NCI-H1092 (cell line): ENCODE measurements at regions not wholly inside any gene's neighbourhood (a gene's known extent, or its start where the extent isn't known, plus 50 kb on each side); places are given as distances from the start of the nearest gene placed in this dataset.
"Not testable (repeated sequence)": the region's sequence is repeated elsewhere in the genome, so short reads cannot be mapped to it uniquely, and the experiment has no call there.

ENCODE experiments used
- DNase-seq: peaks from one replicate; lab custom pipeline; 2025; lab: John Stamatoyannopoulos, UW

DNA sequence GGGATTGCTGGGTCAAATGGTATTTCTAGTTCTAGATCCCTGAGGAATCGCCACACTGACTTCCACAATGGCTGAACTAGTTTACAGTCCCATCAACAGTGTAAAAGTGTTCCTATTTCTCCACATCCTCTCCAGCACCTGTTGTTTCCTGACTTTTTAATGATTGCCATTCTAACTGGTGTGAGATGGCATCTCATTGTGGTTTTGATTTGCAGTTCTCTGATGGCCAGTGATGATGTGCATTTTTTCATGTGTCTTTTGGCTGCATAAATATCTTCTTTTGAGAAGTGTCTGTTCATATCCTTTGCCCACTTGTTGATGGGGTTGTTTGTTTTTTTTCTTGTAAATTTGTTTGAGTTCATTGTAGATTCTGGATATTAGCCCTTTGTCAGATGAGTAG lies 220.3 kb downstream of the NPR3 start:
- DNase-seq: not testable (repeated sequence)

DNA sequence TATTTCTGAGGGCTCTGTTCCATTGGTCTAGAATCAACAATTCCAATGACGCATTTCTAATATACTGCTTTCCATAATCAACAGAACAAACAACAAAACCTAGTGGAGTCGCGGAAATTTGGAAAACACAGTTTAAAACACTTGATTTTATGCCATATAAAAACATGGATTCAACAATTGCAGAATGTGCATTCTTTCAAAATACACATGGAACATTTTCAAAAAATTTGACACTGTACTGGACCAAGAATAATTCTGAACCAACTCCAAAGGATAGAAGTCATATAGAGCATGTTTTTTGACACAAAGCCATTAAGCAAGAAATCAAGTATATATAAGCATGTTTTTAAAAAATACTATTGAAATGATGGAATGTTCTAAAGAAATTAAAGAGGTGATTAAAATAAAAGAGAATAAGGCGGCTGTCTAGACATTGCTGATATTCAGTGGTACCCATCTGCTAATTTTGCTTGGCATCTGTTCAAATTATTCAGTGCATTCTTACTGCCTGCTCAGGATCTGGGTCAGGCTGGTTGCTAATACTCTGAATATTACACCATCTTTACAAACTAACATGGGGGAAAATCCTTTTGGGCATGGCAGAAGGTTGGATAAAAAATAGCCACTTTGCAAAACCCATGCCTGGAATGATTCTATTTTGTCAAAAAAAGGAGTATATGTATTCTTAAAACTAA lies 221.3 kb downstream of the NPR3 start:
- no peak for DNase-seq

DNA sequence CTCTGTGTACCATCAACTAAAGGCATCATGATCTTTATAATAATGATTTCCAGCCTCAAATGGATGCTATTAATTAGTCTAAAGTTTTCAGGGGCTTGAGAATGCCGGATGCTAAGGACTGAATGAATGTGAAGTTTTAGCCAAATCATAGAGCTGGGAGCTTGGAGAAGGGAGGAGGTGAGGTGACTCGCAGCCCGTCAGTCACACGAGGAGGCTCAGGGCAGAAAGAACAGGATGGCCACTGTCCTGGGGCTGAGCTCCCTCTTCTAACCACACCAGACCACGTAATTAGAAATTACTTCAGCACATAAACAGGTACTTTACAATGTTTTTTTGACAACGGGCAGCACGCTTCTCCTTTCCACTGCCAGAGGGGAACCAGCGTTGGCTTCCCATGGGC lies 222.6 kb downstream of the NPR3 start:
- DNase-seq: no peak

DNA sequence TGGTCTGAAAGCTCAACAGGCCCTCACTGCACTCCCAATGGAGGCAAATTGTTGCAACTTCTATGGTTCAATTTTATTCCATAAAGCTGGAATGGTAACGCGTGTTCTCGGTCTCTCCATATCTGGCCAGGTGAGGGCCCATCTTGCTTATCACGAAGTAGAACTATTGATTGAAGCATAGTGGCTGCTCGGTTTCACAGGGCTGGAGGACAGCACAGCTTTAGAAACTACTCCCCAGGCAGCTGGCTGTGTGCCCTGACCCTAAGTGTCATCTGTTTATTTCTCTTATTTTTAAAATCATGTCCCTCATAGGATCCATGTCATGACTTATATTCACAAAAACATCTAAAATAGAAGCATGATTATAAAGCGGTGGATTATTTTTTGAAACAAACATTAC lies 223.4 kb downstream of the NPR3 start:
- no peak for DNase-seq

DNA sequence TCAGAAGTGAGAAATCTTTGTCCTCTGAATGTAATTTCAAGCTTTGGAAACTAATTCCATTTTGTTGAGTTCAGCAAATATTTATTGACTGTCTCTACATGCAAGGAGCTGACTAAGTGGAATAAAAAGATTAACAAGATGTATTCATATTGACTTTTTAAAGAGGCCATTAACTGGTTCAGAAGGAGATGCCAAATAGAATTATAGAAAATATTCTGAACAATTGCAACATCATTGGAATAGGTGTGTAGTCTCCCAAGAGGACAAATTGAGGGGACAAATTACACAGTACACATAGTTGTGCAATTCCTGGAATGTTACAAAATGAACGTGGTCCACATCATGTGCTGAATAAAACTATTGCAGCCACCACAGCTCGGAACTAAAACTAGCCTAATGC lies 224.2 kb downstream of the NPR3 start:
- no peak for DNase-seq

DNA sequence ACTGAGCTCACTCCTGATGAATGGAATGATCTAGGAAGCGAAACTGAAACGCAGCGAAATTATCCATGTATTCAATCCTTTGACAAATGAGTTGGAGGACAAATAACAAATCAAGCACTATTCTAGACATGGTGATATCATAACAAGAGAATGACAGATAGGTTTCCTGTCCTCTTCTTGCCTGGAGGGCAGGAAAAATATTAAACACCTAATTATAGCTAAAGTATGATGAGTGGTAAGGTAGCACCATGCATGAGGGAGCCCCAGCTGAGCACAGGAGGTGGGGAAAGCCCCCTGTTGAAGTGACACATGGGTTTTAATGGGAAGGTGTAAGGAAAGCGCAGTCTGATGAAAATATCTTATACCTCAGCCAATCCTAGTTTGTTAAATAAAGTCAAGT lies 225.2 kb downstream of the NPR3 start:
- no peak for DNase-seq

DNA sequence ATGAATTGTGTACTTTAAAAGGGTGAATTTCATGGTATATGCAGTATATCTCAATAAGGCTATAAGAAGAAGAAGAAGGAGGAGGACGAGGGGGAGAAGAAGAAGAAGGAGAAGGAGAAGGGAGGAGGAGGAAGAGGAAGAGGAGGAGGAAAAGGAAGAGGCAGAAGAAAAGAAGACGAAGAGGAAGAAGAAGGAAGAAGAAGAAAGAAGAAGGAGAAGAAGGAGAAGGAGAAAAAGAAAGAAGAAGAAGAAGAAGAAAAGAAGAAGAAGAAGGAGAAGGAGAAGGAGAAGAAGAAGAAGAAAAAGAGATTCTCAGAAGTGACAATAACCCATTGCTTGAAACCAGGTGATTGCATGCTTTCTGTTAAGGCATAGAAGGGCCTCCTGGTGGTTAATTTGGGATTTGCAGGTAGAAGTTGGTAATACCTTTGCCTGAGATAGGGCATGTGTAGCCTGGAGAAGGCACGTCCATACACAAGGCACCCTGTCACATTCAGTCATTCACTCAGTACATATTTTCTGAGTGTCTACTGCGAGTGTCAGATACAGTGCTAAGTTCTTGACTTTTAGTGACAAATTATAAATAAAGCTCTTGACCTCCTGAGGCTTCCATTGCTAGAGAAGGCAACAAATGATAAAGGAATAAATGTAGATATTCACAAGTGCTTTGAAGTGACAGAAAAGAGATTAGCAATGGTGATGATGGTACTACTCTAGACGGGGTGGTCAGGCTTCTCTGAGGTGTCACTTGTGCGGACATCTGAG lies 231.3 kb downstream of the NPR3 start:
- no peak for DNase-seq

DNA sequence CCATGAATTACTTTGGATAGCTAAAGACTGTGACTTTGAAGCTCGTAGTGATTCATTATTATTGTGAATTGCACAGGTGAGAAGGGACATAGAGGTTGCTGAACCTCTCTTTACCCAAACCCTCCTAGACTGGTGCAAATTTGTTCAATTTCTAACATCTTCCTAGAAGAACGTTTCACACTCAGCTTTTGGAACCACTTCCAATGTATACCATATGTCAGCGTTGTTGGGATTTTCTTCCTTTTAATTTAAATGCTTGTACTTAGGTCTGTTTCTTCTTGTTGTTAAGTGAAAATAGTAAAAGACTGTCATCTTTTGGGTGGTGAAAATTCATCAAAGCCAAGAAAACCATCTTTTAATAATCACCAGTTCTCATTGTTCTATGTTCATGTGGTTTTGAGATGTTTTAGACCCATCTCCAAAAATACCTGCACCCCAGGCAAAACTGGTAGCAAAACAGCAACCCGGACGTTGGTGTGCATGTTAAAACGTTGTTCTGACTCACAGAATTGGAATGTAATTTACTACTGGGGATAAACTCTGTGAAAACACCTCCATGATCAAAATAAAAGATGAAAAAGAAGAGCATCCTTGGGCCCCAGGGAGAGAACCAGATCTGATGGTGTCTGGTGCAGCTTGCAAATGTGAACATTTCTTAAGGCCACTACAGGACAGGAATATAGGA lies 238.3 kb downstream of the NPR3 start:
- DNase-seq: no peak

DNA sequence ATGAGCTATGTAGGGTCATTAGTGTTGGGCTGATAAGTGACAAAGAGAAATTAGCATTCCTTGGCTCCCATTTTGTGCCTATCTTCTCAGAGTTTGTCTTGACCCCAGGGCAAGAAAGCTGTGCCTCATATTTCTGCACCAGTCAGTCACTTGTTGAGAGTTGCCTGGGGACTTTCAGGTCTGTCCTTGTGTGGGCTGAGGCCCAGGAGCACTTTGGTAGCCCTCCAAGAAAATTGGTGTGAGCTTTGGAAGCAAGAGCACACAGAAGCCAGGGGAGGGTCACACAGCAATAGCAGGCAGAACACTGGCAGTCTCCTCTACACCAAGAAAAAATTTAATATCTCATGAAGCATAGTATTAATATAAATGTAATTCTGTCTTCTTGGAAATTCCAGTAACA lies 239.9 kb downstream of the NPR3 start:
- DNase-seq: no peak

DNA sequence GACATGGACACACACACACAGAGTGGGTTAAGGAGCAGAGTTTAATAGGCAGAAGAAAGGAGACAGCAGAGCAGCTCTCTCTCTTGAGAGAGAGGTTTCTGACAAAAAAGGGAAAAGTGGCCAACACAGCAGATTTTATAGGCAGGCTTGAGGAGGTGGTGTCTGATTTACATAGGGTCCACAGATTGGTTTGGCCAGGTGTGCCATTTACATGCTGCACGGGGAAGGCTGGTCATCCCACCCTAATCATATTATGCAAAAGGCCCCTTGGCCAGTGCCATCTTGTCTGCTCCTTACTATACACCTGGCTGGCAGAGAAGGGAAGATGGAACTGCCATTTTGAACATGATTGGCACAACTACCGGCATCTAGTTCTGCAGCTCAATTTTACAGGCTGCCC lies 240.8 kb downstream of the NPR3 start:
- no peak for DNase-seq

DNA sequence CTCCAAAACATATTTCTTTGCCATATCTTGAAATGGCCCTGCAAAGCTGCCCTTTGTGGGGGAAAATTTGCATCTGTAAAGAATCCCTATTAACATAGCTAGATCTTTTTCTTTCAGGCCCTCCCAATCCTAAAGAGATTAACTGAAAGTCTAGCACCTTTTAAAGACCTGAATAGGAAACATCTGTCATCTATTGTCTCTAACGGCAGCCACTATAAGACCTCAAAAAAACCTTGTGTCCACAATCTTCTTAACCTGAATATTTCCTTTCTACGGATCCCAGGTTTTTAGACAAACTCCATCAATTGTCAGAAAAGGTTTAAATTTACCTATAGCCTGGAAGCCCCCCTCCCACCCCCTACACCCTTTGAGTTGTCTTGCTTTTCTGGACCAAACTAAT lies 241.3 kb downstream of the NPR3 start:
- DNase-seq: not testable (repeated sequence)

DNA sequence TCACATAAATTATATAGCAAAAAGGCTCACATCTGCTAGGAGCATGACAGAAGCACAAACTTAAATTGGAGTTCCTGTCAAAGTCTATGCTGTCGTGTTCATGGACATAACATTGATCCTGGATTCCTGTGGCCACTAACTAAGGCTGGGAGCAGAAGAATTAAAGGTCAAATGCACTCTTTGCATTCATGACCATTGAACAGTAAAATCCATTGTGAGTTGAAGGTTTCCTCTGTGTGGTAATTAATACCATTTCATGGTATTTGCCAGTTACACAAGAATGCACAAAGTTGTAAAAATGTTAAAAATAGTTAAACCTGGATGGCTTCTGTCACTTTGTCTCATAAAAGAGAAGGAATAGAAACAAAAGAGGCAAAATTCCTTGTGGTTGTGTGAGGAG lies 242.6 kb downstream of the NPR3 start:
- no peak for DNase-seq

DNA sequence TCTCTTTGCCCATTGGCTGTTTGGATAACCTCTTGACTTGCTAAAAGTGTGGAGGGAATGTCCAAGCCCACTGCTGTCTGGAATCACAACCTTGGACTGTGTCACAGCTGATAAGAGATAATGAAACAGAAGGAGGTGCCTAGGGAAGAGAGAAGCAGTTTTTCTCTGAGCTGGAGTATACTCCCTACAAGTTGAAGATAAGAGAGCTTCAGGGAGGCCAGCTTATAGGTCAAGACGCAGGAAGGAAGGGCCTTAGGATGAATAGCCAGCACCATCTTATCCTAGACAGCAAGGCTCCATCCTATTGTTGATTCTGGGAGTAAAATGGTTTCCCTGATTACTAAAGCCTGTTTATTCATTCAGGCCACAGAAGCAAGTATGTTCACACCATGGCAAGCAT lies 244.7 kb downstream of the NPR3 start:
- DNase-seq: no peak

DNA sequence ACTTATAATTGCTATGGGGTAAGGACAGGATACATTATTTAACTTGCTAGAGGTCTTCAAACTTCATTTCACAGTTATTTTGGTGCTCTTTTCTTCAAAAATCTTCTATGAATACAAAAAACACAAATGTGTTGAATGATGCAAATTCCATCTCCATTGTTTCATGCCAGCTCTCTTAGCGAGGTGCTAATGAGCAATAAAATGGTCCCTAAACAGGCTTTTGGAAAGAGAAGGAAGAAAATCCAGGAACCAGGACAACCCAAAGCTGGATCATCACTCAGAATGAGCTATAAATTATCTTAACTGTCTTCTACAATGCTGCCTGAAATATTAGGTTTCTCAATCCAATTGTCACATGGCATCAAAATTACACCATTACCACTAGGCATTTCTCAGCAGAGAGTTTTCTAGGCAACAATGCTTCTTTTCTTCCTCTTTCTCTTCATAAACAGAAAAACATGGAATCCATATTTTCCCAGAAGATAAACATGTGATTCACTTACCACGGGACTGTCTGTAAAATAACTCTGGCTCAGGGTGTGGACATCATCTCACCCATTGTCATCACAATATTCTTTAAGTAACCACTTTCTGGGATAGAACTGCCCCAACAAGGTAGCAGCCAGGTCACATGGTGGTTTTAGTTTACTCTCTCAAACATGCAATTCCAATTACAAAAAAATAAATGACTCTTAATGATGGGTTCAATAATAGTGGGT lies 249.4 kb downstream of the NPR3 start:
- no peak for DNase-seq

DNA sequence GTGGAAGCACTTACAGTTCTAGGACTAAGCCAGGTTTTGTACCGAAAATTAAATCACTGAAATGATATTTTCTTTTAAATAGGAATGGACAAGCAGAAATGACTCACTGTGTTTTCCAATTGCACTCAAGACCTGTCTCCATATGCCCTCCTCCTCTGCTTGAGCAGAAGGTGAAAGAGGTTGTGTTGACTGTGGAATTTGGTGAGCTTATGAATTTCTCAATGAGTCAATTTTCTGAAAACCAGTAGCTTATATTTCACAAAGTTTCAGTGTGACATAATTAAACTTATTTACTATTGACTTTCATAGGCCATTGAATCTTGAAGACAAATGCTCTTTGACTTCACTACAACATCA lies 249.9 kb downstream of the NPR3 start:
- DNase-seq: no peak

DNA sequence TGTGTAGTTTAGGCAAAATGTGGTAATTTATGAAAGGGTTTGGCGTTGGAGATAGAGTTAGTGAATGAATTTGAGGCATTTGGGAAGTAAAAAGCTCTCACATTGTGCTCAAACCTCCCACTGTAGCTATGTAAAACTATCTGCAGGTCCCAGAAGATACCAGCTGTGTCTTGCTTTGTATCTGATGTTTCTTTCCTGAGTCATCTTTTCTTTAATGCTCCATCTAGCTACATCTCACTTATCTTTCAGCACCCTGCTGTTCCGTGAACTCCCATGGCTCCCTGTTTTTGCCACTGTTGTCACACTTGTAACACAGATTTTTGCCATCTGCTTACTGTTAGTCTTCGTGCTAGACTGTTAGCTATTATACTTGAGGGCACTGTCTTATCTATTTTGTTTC lies 253.1 kb downstream of the NPR3 start:
- no peak for DNase-seq

DNA sequence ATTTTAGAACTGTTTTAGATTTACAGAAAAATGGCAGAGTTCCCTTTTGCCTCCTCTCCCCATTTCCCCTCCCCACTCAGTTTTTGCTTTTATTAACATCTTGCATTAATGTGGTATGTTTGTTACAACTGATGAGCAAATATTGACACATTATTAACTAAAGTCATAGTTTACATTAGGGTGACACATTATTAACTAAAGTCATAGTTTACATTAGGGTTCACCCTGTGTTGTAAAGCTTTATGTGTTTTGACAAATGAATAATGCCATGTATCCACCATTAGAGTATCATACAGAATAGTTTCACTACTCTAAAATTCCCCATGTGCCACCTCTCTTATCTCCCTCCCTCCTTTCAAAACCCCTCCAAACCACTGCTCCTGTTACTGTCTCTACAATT lies 262.5 kb downstream of the NPR3 start:
- no peak for DNase-seq

DNA sequence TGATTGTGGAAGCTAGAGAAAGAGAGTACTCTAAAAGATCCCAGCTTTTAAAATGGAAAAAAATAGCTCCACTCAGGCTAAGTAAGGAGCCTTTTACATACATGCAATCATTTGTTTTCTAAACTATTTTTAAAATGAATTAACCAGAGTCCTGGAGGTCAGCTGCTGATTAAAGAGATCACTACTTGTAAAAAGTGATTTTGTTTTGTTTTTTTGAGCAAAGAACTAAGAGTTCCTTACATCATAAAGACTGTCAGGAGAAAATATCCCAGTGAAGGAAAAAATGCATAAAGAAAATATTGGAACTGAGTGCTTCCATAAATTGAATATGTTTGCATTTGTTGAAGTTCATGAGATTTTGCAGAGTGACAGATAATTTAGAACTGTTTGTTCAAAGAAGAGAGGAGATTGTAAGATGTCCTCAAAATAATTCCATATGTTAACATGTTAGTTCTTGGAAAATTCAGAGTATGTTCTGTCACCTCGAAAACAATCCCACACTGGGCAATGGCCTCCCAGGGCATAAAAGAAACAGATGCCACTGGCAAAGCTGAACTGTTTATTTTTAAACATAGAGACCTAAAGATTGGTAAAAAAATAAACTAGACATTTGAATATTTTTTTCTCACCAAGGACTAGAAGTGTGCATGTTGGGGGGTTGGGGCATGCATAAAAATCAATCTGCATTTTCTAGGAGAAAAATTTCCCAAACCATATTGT lies 264.7 kb downstream of the NPR3 start:
- no peak for DNase-seq

DNA sequence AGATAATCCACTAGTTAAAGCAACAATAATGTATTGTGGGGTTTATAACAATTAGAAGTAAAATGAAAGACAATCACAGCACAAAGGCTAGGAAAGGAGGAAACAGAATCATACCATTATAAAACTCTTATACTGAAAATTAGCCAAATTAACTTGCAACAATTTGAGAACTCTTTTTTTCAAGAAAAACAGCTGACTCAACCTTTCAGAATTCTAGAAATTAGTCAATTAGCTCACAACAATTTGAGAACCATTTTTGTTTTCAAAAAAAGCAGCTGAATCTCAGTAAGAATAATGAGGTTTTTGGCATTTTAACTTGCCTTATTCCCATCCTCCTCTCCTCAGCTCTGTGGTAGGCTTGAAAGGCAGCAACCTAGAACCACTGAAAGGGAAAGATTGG lies 269.9 kb downstream of the NPR3 start:
- no peak for DNase-seq

DNA sequence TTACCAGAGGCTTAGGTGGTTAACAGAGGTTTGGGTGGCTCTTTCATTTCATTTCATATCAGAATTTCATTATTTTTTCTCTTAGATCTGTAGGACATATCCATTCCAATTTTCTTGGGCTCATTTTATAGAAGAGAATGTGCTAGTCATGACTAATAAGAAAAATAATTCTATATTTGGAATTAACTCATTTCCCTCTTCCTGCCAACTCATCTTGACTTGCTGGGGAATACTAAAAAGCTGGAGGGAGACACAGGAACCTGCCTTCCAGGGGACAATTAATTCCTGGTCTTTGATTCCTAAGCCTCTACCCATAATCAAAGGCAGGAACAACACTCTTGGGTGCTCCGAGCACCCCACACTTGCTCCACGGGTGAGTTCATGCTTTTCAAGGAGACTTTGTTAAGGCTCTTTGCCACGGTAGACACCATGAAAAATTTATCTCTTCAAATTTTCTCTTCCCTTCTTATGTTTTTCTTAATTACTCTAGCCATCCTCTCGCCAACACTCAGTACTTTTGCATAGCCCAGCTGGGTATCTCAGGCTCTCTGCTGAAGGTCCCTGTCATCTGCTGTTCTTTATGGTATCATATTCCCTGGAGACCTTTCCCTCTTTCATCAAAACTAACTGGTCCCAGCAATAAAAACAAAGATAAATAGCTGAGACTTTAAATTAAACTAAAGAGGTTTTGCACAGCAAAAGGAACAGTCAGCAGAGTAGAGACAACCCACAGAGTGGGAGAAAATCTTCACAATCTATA lies 273.9 kb downstream of the NPR3 start:
- DNase-seq: no peak

DNA sequence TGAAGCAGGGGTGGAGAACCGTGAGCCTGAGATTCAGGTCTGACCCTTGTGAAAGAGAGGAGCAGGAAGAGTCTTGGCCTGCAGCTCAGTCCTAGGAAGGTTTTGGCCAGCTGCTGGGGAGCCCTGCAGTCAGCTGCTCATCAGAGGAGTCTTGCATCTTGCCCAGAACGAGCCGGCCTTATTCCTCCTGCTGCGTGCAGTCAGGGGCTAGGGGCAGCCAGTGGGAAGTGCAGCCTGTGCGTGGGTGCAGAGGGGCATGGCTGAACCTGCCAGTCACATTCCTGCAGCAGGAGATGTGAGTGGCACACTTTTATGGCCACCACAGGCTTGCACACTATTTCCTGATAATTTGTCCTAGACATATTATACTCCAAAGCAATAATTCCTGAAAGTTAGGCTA lies 278.7 kb downstream of the NPR3 start:
- DNase-seq: no peak
